GM19023 (cell line): ENCODE measurements at regions not wholly inside any gene's neighbourhood (a gene's known extent, or its start where the extent isn't known, plus 50 kb on each side); places are given as distances from the start of the nearest gene placed in this dataset.

Source experiments
- ATAC-seq: cut with Tn5 transposase; IDR thresholded peaks from one replicate; pipeline ENCODE4 v1.9.1; 2021; ENCODE audit warnings: mild to moderate bottlenecking, moderate library complexity; ENCODE audit not compliant: unreplicated experiment

- no peak for ATAC-seq
Observed at GRCh38 chr3:195004512-195005250, 266.3 kb downstream of the XXYLT1 start.

- ATAC-seq: no peak
Observed at GRCh38 chr3:195005251-195005620, 265.7 kb downstream of the XXYLT1 start.

GRCh38 chr3:195005759-195006510 is 265.0 kb downstream of the XXYLT1 start:
- no peak for ATAC-seq

- no peak for ATAC-seq
Observed at GRCh38 chr3:195007151-195007550, 263.8 kb downstream of the XXYLT1 start.

GRCh38 chr3:195007766-195008165 is 263.2 kb downstream of the XXYLT1 start:
- no peak for ATAC-seq

GRCh38 chr3:195008816-195009215 is 262.1 kb downstream of the XXYLT1 start:
- no peak for ATAC-seq

GRCh38 chr3:195009616-195010015 is 261.3 kb downstream of the XXYLT1 start:
- no peak for ATAC-seq

- no peak for ATAC-seq
Observed at GRCh38 chr3:195010551-195011100, 260.3 kb downstream of the XXYLT1 start.

GRCh38 chr3:195011231-195011834 is 259.6 kb downstream of the XXYLT1 start:
- ATAC-seq: no peak

- ATAC-seq: no peak
Observed at GRCh38 chr3:195012100-195012499, 258.9 kb downstream of the XXYLT1 start.

GRCh38 chr3:195012571-195012970 is 258.4 kb downstream of the XXYLT1 start:
- no peak for ATAC-seq

GRCh38 chr3:195013411-195014361 is 257.3 kb downstream of the XXYLT1 start:
- no peak for ATAC-seq

GRCh38 chr3:195015021-195015420 is 255.9 kb downstream of the XXYLT1 start:
- ATAC-seq: no peak

- no peak for ATAC-seq
Observed at GRCh38 chr3:195017151-195017550, 253.8 kb downstream of the XXYLT1 start.
